ENCODE measurements at regions not wholly inside any gene's neighbourhood (a gene's known extent, or its start where the extent isn't known, plus 50 kb on each side); places are given as distances from the start of the nearest gene placed in this dataset.

GRCh38 chr11:109303342-109303741, 118.6 kb upstream of the C11orf87 start:
- TF ChIP-seq CTCF (IDR thresholded peaks at IDR 0.05; ENCODE audit: control insufficient read depth, insufficient read depth, low read depth, low read length, missing control alignments): no peak
- H3K4me3 ChIP-seq (ENCODE audit: control insufficient read depth, low read depth, low read length): no peak overlapping the region
- DNase-seq (ENCODE audit: low read depth): no peak

- TF ChIP-seq CTCF (IDR thresholded peaks at IDR 0.05; ENCODE audit: control insufficient read depth, insufficient read depth, low read depth, low read length, missing control alignments): no peak
- DNase-seq (ENCODE audit: low read depth): no peak
- H3K4me3 ChIP-seq (ENCODE audit: control insufficient read depth, low read depth, low read length): no peak overlapping the region
These were observed 117.8 kb upstream of the C11orf87 start for GRCh38 chr11:109304159-109304558.

- DNase-seq (ENCODE audit: low read depth): no peak
- H3K4me3 ChIP-seq (ENCODE audit: control insufficient read depth, low read depth, low read length): no peak overlapping the region
- no peak for TF ChIP-seq CTCF (IDR thresholded peaks at IDR 0.05; ENCODE audit: control insufficient read depth, insufficient read depth, low read depth, low read length, missing control alignments)
These were observed 117.0 kb upstream of the C11orf87 start for GRCh38 chr11:109305009-109305408.

- H3K4me3 ChIP-seq (ENCODE audit: control insufficient read depth, low read depth, low read length): no peak overlapping the region
- no peak for TF ChIP-seq CTCF (IDR thresholded peaks at IDR 0.05; ENCODE audit: control insufficient read depth, insufficient read depth, low read depth, low read length, missing control alignments)
- DNase-seq (ENCODE audit: low read depth): peak; percentile 46
These were observed 115.7 kb upstream of the C11orf87 start for GRCh38 chr11:109306322-109306721.

DNA sequence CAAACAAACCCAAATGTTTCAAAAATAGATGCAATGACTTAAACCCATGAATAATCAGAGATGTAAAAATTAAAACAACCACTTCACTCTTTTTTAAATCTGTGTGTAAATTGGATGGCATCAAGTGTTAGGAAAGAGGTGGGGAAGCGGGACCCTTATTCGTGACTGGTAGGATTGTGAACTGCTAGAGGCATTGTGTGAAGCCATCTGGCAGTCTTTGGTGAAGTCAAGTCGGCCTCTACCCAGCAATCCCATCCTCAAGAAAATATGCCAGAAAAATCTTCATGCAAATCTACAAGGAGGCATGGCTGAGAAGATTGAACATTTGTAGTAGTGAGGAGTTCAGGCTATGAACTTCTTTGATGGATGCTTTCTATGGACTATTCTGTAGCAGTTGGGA, 114.6 kb upstream of the C11orf87 start:
- no peak for DNase-seq (ENCODE audit: low read depth)
- no peak overlapping the region for H3K4me3 ChIP-seq (ENCODE audit: control insufficient read depth, low read depth, low read length)
- TF ChIP-seq CTCF (IDR thresholded peaks at IDR 0.05; ENCODE audit: control insufficient read depth, insufficient read depth, low read depth, low read length, missing control alignments): no peak

GRCh38 chr11:109308551-109308950, 113.4 kb upstream of the C11orf87 start:
- no peak for TF ChIP-seq CTCF (IDR thresholded peaks at IDR 0.05; ENCODE audit: control insufficient read depth, insufficient read depth, low read depth, low read length, missing control alignments)
- no peak for DNase-seq (ENCODE audit: low read depth)
- H3K4me3 ChIP-seq (ENCODE audit: control insufficient read depth, low read depth, low read length): no peak overlapping the region

GRCh38 chr11:109309153-109309552, 112.8 kb upstream of the C11orf87 start:
- no peak for TF ChIP-seq CTCF (IDR thresholded peaks at IDR 0.05; ENCODE audit: control insufficient read depth, insufficient read depth, low read depth, low read length, missing control alignments)
- DNase-seq (ENCODE audit: low read depth): no peak
- H3K4me3 ChIP-seq (ENCODE audit: control insufficient read depth, low read depth, low read length): no peak overlapping the region
